GM21619 (cell line): ENCODE measurements at regions not wholly inside any gene's neighbourhood (a gene's known extent, or its start where the extent isn't known, plus 50 kb on each side); places are given as distances from the start of the nearest gene placed in this dataset.

Source experiments
- ATAC-seq: cut with Tn5 transposase; IDR thresholded peaks from one replicate; pipeline ENCODE4 v1.9.1; 2021; ENCODE audit not compliant: unreplicated experiment

DNA sequence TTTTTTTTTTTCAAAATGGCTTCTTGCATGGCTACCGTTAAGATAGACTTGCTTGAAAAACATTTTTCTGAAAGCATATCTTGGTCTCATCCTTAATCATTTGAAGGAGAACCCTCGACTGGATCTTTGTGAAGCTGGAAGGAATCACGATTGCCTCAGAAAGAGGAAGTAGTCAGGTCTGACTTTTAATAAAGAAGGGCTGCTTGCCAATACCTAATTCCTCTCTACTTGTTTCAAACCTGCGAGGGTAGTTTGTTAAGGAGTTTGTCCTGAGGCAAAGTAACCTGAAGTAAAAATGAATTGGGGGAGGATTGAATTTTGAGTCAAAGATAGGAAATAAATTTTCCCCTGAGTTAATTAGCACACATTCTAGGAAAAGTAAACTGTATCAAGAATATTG is 288.1 kb upstream of the MAP3K7 start:
- ATAC-seq: no peak

DNA sequence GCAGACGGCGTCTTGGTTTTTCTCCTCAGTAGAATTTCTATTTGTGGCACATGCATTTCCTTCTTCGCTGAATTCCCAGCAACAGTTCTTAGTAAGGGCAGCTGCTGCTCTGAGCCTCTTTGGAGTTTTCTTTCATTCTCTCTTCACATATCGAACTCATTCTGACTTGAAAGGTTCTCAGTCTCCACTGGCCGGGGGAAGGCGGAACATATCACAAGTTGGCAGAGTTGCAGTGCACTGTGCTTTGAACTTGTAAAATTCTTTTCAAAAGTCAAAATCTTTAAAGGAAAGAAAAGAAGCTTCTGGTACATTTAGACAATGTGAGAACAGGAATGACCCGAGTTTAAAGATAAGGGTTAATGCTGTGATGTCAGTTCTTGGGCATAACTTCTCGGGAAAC is 286.1 kb upstream of the MAP3K7 start:
- no peak for ATAC-seq

DNA sequence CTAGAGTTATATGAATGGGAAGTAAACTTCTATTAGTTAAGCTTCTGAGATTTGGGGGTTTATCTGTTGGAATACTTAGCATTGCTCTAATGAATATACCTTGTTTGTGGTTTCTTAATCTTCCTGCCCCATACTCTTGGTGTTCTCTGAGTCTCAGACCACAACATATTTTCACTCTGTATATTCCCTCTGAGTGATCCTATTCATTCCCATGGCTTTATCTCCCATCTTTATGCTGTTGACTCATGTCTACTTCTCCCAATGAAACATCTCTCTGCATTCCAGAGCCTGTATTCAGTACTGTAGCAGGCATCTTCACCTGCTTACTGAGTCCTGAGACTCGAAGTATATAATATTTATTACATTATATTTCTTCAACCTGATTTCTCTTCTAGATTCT is 283.7 kb upstream of the MAP3K7 start:
- no peak for ATAC-seq

- ATAC-seq: no peak
These were observed 281.8 kb upstream of the MAP3K7 start for GRCh38 chr6:90868656-90869055.

GRCh38 chr6:90868256-90868655 is 281.4 kb upstream of the MAP3K7 start:
- ATAC-seq: no peak

DNA sequence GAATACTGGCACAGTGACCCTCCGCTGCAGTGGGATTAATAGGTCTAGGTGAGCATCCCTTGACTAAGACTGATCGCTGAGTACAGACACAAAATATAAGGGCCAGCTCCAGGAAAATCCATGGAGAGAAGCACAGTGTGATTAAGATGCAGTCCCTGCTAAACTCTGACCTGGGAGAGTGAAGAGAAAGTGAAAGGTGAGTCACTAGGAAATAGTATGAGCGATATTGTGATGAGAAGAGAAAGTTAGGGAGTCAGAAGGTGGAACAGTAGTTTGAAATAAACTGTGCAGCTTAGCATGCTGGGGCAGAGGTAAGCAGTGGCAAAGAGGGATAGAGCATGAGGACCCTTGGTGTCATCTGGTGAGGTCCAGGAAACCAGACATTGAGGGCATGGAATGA is 278.6 kb upstream of the MAP3K7 start:
- no peak for ATAC-seq

DNA sequence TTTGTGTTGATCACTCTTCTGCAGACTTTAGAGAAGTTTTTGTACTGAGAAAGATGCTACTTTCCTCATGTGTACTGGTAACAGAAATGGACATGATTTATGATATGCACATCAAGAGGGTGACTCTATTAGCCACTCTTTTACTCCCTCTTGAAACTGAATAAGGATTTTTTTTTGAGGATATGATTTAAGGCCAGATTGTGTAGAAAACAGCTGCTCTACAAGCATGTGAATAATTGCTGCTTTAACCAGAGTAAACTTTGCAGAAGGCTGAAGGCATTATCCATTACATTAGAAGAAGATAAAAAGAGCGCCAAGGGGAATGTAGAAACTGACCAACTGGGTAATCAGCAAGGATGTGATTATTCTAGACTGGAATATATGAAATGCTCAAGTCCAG is 276.2 kb upstream of the MAP3K7 start:
- no peak for ATAC-seq

GRCh38 chr6:90860822-90861601 is 274.1 kb upstream of the MAP3K7 start:
- peak; percentile 49 for ATAC-seq

- ATAC-seq: no peak
These were observed 272.7 kb upstream of the MAP3K7 start for GRCh38 chr6:90859612-90860011.

- no peak for ATAC-seq
These were observed 272.2 kb upstream of the MAP3K7 start for GRCh38 chr6:90859056-90859455.

- no peak for ATAC-seq
These were observed 262.8 kb upstream of the MAP3K7 start for GRCh38 chr6:90849686-90850085.

GRCh38 chr6:90846824-90847223 is 260.0 kb upstream of the MAP3K7 start:
- ATAC-seq: no peak

DNA sequence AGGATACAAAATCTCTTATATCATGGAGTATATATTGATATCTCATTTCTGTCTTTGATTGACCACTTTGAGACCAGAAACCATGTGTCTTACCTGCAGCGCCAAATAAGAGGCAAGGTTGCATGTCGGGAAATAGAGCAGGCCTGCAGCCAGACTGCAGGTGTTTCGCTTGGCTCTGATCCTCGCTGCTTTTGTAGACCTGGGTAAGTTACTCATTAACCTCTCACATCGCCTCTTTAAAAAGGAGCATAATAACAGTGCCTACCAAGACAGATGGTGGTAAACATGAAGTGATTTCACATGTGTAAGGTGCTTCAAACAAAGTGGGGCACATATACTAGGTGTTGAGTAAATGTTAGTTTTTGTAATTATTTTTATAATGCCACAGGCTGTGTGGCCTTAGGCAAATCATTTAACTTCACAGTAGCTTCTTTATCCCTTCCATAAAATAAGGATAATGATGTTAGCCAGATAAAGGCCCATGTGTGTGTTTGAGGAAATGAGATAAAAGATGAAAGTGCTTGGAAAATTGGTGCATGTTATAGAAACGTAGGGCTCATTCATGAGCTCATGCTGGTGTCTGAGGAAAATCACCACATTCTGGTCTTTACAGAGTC is 248.8 kb upstream of the MAP3K7 start:
- no peak for ATAC-seq

DNA sequence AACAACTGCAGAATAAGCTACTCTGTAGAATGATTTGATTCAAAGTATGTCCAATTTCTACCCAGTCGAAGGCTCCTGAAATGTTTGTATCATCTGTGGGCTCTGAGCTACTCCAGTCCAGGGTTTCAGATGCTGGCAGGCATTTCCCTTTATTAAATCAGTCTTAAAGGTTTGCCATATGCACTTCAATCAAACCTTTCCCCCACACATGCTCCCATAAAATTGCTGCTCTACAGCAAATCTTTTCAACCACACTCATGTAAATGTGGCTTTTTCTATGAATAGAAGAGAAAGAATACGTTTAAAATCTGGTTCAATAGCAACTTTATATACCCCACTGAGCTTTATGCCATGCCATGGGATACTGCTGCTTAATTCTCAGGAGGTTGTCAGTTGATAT is 242.4 kb upstream of the MAP3K7 start:
- ATAC-seq: no peak

- no peak for ATAC-seq
These were observed 233.6 kb upstream of the MAP3K7 start for GRCh38 chr6:90820436-90820835.

DNA sequence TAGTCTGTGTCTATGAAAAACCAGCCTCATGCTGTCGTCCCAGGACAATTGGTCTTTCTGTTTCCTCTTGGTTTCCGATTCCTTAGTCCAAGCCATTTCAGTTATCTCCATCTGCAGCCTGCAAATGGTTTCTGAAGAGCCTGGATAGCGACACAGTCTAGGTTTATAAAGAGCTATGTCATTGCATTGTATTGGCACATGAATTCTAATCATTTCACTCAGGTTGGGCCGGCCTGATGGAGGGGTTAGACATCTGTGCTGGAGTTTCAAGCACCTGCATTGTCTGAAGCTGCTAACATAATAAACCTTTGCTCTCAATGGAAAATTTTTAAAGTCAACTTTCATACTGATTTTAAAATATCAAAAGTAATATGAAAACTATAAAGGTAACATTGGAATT is 232.6 kb upstream of the MAP3K7 start:
- ATAC-seq: no peak

GRCh38 chr6:90818163-90818562 is 231.3 kb upstream of the MAP3K7 start:
- ATAC-seq: no peak

- ATAC-seq: no peak
These were observed 229.9 kb upstream of the MAP3K7 start for GRCh38 chr6:90816764-90817163.

GRCh38 chr6:90811596-90812226 is 224.8 kb upstream of the MAP3K7 start:
- no peak for ATAC-seq

DNA sequence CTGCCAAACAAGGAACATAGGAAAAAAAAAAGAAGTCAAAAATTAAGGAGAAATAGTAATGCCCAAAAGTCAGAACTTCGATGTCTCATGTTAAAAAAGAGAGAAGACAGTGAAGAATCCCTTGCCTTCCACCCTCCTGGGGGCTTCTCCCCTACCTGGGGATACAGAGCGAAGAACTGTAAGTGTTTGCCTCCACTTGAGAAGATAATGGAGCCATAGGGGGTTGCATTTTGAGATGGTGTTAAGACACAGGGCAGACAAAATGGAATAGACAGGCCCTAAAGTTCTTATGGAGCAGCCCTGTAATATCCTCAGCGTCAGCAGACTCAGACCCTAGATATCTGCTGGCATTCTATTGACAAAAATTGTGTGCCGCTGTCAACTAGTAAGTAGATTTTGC is 222.2 kb upstream of the MAP3K7 start:
- ATAC-seq: no peak

DNA sequence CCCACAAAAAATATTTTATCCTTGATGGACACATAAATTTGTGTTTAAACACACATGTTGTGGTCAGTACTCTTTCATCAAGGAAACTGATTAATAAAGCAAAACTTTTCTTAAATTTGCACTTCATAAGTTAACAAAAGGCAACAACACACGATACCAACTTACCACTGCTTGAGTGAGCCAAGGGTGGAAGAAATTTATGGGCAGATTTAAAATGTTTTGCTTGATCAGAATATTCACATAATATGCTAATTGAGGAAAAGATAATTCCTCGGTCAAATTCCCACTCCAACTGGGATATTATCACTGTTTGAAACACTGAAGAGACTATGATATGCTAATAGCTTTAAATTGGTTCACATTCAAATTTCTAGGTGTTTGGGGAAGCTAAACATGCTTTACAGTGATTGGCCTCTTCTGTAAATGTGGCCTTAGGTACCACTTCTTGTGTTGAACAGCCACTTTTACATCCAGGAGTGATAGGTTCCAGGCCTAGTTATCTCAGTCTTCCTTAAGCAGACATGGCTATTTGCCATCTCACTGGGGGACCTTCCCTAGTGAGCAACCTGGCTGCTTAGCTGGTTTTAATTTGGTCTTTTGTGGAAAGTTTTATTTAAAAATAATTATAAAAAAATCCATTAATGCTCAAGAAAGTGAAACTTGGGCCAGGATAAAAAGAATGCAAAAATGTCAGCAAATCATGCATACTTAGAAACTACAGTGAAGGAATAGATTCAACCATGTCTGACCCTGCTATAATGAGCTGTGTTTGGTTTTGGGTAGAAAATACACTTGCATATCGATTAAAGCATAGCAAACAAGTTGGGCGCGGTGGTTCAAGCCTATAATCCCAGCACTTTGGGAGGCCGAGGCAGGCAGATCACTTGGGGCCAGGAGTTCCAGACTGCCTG is 221.2 kb upstream of the MAP3K7 start:
- no peak for ATAC-seq
